AG04450 (cell line): ENCODE measurements at regions not wholly inside any gene's neighbourhood (a gene's known extent, or its start where the extent isn't known, plus 50 kb on each side); places are given as distances from the start of the nearest gene placed in this dataset.
A peak's percentile ranks its signal among the peaks of the same experiment; 100 is the strongest.

ENCODE experiments used
- CTCF ChIA-PET: fragments of 300-600, 350-600 bp; formaldehyde crosslinking; extraction: SDS; loops from one replicate; lab custom pipeline; 2022; ENCODE audit warnings: antibody characterized with exemption, inconsistent platforms; lab: Charles Lee
- POLR2A ChIA-PET: fragments of 350-600 bp; formaldehyde crosslinking; extraction: SDS; loops from one replicate; lab custom pipeline; 2021; ENCODE audit warnings: antibody characterized with exemption, inconsistent platforms; lab: Yijun Ruan, JAX
- DNase-seq: peaks from one replicate; pipeline ENCODE4 v3.0.0-alpha.2; 2011; ENCODE audit warnings: low read depth, low spot score
- H3K27ac ChIP-seq: one replicate; pipeline ENCODE4 v1.5.1; 2012; ENCODE audit warnings: low read depth, low read length, control low read depth
- H3K27me3 ChIP-seq: one replicate; pipeline ENCODE4 v1.6.0; 2012; ENCODE audit warnings: low read length; ENCODE audit not compliant: control insufficient read depth, insufficient read depth
- H3K4me3 ChIP-seq: 2 replicates; pipeline ENCODE4 v1.5.1; 2011; ENCODE audit warnings: mild to moderate bottlenecking, low read depth, low read length, control low read depth
- H3K9me3 ChIP-seq: 2 replicates; pipeline ENCODE4 v1.5.1; 2012; ENCODE audit warnings: low read length; ENCODE audit not compliant: control insufficient read depth, insufficient read depth
- TF ChIP-seq, protein P1 (sequence below): IDR thresholded peaks from 2 replicates; pipeline ENCODE4 v1.5.1; 2011; ENCODE audit warnings: low read depth, low read length, control low read depth, inconsistent platforms

- no peak overlapping the region for H3K27ac ChIP-seq
- TF ChIP-seq, protein P1, sequence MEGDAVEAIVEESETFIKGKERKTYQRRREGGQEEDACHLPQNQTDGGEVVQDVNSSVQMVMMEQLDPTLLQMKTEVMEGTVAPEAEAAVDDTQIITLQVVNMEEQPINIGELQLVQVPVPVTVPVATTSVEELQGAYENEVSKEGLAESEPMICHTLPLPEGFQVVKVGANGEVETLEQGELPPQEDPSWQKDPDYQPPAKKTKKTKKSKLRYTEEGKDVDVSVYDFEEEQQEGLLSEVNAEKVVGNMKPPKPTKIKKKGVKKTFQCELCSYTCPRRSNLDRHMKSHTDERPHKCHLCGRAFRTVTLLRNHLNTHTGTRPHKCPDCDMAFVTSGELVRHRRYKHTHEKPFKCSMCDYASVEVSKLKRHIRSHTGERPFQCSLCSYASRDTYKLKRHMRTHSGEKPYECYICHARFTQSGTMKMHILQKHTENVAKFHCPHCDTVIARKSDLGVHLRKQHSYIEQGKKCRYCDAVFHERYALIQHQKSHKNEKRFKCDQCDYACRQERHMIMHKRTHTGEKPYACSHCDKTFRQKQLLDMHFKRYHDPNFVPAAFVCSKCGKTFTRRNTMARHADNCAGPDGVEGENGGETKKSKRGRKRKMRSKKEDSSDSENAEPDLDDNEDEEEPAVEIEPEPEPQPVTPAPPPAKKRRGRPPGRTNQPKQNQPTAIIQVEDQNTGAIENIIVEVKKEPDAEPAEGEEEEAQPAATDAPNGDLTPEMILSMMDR, result no peak
- ChIA-PET POLR2A (no interaction called here), CTCF (no interaction called here)
- H3K9me3 ChIP-seq, result no peaks in the 10 kb centered on the region
- DNase-seq, result no peak
- no peak overlapping the region for H3K4me3 ChIP-seq
- H3K27me3 ChIP-seq, result peaks cover 4% of the 10 kb centered on the region
Measured at GRCh38 chr3:153602801-153603200, 440.8 kb downstream of the RAP2B start.

GRCh38 chr3:153614140-153614539 lies 452.1 kb downstream of the RAP2B start:
- DNase-seq, result no peak
- POLR2A ChIA-PET, result no interaction called here
- no peak overlapping the region for H3K27ac ChIP-seq
- no peak overlapping the region for H3K4me3 ChIP-seq
- CTCF ChIA-PET, result interaction anchor here (0.9 kb wide), 1 partner anchor 560 kb away, joined by 3 read pairs; no protein-coding TSS in a partner anchor
- H3K27me3 ChIP-seq, result no peaks in the 10 kb centered on the region
- TF ChIP-seq, protein P1, result no peak
- H3K9me3 ChIP-seq, result no peaks in the 10 kb centered on the region

DNA sequence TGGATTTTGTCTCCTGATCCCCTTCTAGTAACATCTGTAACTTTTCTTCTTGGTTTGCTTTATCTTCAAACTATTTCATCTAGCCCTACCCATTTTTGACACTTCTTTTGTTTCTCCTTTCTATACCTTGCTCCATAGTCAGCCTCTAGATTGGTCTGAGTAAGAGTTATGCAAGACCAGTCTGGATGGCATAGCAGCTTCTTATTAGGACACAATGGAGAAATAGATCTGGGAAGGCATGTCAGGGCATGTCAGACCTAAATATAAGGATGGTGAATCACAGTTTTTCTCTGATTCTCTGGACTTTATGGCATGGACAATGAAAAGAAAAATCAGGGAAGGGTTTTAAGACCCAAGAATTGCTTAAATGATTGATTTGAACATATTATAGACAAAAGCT lies 452.5 kb downstream of the RAP2B start:
- no peak overlapping the region for H3K4me3 ChIP-seq
- peak; percentile 23 for DNase-seq
- TF ChIP-seq, protein P1, result no peak
- ChIA-PET CTCF (interaction anchor here (0.7 kb wide), 1 partner anchor 267 kb away, joined by 3 read pairs; no protein-coding TSS in a partner anchor), POLR2A (no interaction called here)
- no peak overlapping the region for H3K27ac ChIP-seq
- H3K27me3 ChIP-seq, result no peaks in the 10 kb centered on the region
- H3K9me3 ChIP-seq, result no peaks in the 10 kb centered on the region

DNA sequence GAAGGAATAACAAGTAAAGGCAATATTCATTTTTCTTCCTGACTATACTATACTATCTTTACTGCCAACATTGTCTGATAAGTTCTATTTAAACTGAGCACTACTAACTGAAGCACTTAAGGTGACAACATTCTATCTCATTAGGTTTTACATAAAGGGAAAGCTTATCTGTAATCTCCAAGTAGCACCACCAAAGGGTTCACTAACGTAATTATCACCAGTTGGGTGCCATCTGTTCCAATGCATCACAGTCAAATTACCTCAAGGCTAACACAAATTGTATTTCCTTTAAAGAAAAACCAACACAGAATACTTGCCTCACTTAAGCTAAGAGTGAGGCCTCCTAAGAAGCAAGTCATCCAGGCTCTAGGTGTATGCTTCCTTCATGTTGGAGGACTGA lies 453.8 kb downstream of the RAP2B start:
- H3K9me3 ChIP-seq, result no peaks in the 10 kb centered on the region
- H3K27ac ChIP-seq, result no peak overlapping the region
- H3K4me3 ChIP-seq, result no peak overlapping the region
- ChIA-PET POLR2A (no interaction called here), CTCF (no interaction called here)
- TF ChIP-seq, protein P1, result no peak
- DNase-seq, result no peak
- no peaks in the 10 kb centered on the region for H3K27me3 ChIP-seq

- Histone ChIP-seq H3K27me3 (no peaks in the 10 kb centered on the region), H3K4me3 (no peak overlapping the region), H3K27ac (no peak overlapping the region), H3K9me3 (no peaks in the 10 kb centered on the region)
- CTCF ChIA-PET, result no interaction called here
- POLR2A ChIA-PET, result no interaction called here
- TF ChIP-seq, protein P1, result no peak
- DNase-seq, result no peak
Measured at GRCh38 chr3:153617463-153617862, 455.4 kb downstream of the RAP2B start.
